Neural progenitor cell (in vitro differentiated cells): ENCODE measurements at regions not wholly inside any gene's neighbourhood (a gene's known extent, or its start where the extent isn't known, plus 50 kb on each side); places are given as distances from the start of the nearest gene placed in this dataset.

Experiments
- EZH2 ChIP-seq: fragments of 200-600 bp; sonication (generic); IDR thresholded peaks from 2 replicates; pipeline ENCODE4 v1.6.1; 2017; ENCODE audit warnings: antibody characterized with exemption, mild to moderate bottlenecking, moderate library complexity
- EZH2phosphoT487 ChIP-seq: fragments of 200-600 bp; sonication (generic); IDR thresholded peaks from 2 replicates; pipeline ENCODE4 v1.6.1; 2017; ENCODE audit warnings: antibody characterized with exemption
- TF ChIP-seq, protein P1 (sequence below): fragments of 200-600 bp; sonication (generic); IDR thresholded peaks from 2 replicates; pipeline ENCODE4 v1.5.1; 2017; ENCODE audit warnings: antibody characterized with exemption, mild to moderate bottlenecking

DNA sequence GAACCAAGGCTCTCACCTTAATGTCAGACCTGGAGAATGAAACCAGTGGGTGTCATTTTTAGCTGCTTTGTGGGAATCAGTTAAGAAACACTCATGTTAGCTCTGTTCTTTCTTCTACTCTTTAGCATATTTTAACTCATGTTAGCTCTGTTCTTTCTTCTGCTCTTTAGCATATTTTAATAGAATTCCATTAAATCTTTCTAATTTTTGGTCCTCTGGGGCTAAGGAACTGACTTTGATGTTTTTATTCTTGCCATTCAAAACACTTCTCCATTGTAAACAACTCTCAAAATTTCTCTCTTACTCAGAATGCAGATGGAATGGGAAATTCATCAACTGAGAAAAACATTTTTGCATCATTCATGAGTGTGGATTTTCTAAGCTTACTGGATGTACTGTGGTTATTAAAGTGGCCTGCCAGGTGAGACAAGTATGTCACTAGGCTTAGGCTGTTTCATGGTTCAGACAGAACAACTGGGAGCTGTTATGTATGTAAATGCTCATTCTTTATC lies 680.6 kb downstream of the ROBO2 start:
- TF ChIP-seq EZH2phosphoT487 (no peak), EZH2 (no peak)
- TF ChIP-seq, protein P1, sequence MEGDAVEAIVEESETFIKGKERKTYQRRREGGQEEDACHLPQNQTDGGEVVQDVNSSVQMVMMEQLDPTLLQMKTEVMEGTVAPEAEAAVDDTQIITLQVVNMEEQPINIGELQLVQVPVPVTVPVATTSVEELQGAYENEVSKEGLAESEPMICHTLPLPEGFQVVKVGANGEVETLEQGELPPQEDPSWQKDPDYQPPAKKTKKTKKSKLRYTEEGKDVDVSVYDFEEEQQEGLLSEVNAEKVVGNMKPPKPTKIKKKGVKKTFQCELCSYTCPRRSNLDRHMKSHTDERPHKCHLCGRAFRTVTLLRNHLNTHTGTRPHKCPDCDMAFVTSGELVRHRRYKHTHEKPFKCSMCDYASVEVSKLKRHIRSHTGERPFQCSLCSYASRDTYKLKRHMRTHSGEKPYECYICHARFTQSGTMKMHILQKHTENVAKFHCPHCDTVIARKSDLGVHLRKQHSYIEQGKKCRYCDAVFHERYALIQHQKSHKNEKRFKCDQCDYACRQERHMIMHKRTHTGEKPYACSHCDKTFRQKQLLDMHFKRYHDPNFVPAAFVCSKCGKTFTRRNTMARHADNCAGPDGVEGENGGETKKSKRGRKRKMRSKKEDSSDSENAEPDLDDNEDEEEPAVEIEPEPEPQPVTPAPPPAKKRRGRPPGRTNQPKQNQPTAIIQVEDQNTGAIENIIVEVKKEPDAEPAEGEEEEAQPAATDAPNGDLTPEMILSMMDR = no peak
